CD4-positive, alpha-beta T cell treated with Interleukin-10 for 1 hour (primary cell): ENCODE measurements at regions not wholly inside any gene's neighbourhood (a gene's known extent, or its start where the extent isn't known, plus 50 kb on each side); places are given as distances from the start of the nearest gene placed in this dataset.
"Not testable (repeated sequence)": the region's sequence is repeated elsewhere in the genome, so short reads cannot be mapped to it uniquely, and the experiment has no call there.

Experiments used
- DNase-seq: peaks from one replicate; pipeline ENCODE4 v3.0.0-alpha.2; 2020

DNA sequence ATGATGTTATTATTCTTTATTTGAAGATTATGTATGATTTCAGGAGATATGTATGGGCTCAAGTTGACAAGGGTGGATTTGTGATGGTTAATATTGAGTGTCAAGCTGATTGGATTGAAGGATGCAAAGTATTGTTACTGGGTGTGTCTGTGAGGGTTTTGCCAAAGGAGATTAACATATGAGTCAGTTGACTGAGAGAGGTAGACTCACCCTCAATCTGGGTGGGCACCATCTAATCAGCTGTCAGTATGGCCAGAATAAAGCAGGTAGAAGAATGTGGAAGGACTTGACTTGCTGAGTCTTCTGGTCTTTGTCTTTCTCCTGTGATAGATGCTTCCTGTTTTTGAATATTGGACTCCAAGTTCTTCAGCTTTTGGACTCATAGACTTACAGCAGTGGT is 973.7 kb downstream of the MCTP2 start:
- DNase-seq, result no peak

DNA sequence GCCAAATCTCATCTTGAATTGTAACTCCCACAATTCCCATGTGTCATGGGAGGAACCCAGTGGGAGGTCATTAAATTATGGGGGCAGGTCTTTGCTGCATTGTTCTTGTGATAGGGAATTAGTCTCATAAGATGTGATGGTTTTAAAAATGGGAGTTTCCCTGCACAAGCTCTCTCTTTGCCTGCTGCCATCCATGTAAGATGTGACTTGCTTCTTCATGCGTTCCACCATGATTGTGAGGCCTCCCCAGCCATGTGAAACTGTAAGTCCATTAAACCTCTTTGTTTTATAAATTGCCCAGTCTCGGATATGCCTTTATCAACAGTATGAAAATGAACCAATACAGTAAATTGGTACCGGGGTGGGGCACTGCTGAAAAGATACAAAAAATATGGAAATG is 974.5 kb downstream of the MCTP2 start:
- not testable (repeated sequence) for DNase-seq

DNA sequence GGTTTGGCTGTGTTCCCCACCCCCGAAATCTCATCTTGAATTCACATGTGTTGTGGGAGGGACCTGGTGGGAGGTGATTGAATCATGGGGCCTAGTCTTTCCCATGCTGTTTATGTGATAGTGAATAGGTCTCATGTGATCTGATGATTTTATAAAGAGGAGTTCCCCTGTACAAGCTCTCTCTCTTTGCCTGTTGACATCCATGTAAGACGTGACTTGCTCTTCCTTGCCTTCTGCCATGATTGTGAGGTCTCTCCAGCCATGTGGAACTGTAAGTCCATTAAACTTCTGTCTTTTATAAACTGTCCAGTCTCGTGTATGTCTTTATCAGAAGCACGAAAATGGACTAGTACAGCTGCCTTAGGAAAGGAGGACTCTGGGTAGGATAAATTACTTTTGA is 976.7 kb downstream of the MCTP2 start:
- no peak for DNase-seq

DNA sequence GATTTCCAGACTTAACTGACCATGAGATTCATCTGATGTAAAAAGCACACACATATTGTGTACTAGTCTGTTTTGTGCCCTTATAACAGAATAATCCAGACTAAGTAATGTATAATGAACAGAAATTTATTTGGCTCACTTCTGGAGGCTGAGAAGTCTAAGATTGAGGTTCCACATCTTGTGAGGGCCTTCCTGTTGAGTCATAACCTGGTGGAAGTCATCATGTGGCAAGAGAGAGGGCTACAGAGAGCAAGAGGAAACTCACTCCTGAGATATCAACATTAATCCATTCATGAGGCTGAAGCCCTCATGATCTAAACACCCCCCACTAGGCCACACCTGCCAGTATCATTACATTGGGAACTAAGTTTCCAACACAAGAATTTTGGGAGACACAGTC is 977.6 kb downstream of the MCTP2 start:
- no peak for DNase-seq

DNA sequence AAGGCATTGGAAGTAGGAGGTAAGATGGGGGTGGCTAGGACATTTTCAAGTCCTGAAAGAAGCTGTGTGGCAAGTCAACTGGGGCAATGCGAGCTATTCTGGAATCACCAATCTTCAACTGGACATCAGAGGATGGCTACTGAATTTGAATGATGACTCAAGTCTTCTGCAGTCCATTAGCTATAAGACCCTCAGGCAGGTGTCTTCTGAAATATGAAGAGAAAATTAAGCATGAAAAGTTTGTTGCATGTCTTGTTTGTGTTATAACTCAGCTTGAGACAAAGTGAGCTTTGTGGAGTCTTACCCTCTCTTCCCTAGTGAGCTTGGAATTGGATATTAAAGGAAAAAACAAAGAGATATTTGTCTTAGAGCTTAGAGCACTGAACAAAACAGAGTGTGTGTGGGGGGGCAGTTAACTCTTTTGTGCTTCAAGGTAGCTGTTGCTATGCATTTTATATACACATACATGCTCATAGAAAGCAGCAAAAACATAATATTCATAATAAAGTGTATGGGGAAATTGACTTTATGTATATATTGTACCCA is 979.1 kb downstream of the MCTP2 start:
- no peak for DNase-seq

DNA sequence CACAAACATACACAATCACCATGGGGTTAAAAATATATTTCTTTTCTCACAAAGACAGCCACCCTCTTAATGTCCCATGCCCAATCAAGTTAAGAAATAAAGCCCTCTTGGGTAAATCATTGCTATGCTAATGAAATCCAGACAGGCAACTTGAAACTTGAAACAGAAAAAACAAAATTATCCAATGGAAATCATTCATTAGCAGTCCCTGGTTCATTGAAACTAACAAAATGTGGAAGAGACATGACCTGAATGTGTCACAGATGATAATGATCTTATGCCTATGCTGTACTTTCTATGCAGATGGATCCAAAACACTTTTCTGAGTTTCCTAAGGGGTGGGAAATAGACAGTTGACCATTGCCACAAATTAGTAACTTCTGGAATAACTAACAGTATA is 983.7 kb downstream of the MCTP2 start:
- DNase-seq, result no peak

DNA sequence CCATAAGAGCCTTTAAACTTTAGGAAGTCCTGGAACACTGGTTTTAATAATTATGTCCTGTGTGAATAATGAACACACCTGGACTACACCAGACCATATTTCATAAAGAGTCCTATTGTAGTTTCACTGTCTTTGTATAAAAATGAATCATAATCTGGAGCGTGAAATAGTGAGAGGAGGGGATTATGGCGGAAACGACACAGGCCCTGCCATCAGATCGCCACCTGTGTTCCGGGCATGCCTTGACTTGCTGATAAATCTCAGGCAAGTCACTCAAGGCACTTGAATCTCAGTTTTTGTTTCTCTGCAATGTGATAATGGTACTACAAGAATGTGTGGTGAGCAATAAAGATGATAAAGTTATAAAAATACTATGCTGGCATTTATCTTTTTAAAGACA is 995.5 kb downstream of the MCTP2 start:
- DNase-seq, result no peak

DNA sequence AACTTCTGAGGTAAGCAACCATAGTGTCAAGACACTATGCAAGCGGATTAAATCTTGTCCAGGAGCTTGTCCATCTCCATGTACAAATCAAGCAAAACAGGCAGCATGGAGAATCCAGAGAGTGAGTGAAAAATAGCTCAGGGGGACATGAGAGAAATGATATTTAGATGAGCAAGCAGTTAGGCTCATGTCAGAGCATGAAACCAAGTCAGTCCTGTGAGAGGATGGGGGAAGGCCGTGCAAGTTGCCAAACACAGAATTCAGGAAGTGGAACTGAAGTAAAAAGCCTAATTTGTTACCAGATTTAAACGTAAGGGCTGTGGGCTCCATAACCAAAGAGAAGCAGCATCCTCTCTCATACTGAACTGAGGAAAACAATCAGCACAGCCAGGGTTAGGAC is 995.9 kb downstream of the MCTP2 start:
- no peak for DNase-seq

DNA sequence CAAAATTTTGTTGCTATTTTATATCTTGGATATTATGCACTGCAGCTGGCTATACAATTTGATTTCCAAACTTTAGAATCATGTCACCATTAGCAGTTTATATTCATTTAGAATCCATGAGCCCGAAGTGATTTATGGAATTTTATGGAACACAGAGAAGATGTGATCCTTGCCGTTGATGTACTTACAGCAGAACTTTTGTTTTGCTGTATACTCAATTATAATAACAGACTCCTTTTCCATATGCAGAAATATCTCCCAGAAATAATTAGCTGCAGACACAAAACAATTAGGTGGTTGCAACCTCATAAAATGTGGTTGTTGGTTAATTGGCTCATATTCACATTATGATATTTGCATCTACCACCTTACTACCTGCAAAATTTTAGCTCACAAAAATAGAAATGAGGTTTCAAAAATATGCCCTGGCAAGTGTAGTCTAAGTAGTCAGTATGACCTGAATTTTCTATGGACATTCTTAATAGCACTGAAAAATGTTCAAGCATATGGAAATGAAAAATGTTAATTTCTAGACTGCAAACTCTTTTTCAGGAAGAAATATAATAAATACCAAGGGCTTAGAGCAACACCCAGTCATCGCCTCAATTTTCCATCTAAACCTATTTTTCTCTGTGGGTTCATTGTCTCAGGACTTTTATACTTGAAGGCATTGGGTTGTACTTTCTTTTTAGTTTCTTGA is 997.6 kb downstream of the MCTP2 start:
- no peak for DNase-seq

DNA sequence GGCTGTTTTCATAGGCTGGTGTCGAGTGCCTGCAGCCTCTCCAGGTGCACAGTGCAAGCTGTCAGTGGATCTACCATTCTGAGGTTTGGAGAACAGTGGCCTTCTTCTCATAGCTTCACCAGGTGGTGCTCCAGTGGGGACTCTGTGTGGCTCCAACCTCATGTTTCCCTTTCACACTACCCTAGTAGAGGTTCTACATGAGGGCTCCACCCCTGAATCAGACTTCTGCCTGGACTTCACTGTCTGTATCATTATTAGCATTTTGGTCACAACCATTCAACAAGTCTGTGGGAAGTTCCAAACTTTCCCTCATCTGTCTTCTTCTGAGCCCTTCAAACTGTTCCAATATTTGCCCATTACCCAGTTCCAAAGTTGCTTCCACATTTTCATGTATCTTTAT is 1003.7 kb downstream of the MCTP2 start:
- DNase-seq, result no peak

DNA sequence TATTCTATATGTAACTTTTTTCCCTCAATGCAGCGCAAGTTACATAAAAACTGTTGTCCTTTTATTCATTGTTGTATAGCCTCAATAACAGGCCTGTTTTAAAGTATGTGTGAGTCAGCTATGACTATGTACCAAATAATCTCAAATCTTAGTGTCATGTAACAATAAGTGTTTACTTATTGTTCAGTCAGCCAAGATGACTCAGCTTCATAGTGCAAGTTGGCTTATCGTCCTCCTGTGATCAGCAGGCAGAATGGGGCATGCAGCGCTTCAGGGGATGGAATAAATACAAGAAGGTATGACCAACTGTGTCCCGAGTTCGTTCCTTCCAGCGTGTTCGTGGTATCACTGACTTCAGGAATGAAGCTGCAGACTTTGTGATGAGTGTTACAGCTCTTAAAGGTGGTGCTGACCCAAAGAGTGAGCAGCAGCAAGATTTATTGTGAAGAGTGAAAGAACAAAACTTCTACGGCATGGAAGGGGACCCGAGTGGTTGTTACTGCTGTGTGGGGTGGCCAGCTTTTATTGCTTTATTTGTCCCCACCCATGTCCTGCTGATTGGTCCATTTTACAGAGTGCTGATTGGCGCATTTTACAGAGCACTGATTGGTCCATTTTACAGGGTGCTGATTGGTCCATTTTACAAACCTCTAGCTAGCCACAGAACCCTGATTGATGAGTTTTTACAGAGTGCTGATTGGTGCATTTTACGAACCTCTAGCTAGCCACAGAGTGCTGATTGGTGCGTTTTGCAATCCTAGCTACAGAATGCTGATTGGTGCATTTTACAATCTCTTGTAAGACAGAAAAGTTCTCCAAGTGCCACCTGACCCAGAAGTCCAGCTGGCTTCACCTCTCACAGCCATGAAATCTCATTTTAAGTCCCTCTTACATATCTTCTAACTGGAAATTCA is 1016.0 kb downstream of the MCTP2 start:
- DNase-seq, result no peak

DNA sequence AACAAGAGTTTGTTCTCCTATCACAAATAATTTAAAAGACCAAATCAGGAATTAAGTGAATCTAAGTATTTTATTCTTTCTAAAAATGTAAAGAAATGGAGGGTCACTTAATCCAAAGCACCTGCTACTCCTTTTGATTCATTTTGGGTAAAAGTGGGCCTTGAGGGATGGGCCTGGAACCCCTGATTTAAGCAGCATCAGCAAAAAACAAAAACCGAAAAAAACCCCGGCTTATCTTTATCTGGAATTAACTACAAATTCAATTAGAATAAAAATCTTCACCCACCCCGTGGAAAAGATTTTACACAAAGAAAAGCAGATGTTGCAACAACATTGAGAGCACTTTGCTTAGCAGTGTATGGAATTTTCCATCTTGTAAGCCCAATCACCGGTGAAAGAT is 1018.2 kb downstream of the MCTP2 start:
- DNase-seq, result no peak

DNA sequence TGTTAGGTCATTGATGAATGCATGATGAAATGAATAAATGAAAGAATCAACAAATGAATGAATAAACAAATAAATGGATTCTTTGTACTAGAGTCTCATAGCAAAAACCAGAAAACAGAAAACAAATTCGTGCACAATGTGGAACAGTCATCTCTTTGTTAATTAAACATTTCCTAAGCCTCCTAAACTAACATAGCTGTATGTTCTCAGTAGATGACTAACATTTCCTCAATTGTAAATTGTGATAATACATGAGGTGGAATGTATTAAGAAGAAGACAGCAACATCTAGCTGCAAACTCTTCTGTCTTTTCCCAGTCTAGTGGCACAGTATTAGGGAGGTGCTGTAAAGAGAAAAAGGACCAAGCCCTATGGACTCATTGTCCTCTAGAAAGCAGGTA is 1021.0 kb downstream of the MCTP2 start:
- DNase-seq, result no peak

DNA sequence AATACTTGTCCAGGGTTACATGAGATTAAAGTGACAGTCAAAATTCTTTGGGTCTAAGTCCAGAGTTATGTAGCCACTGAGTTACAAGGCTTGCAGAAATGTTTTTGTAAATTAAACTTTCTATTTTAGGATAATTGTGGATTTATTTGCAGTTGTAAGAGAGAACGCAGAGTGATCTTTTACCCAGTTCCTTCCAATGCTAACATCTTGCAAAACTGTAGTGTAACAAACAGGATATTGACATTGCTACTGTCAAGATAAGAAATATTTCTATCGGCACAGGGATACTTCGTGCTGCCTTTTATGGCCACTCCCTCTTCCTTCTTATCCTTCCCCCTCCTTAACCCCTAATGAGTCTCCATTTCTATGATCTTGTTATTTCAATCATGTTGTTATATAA is 1022.9 kb downstream of the MCTP2 start:
- no peak for DNase-seq

DNA sequence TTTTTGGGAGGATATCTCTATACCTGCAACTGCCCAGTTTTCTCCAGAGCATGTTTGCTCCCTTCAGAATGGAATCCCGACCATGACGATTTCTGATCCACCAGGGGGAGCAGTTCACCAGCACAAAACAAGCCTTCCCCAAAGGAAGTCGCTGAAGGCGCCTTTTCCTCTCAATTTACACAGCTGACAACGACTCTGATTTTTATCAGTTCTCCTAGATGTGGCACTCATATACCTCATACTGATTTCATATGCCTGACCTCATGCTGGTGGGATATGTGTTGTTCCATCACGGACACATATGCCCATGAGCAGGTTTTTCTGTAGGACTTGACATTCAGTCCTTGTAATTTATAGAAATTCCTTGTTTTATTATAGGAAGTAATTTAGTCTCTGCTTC is 1028.2 kb downstream of the MCTP2 start:
- DNase-seq, result peak; percentile 55

DNA sequence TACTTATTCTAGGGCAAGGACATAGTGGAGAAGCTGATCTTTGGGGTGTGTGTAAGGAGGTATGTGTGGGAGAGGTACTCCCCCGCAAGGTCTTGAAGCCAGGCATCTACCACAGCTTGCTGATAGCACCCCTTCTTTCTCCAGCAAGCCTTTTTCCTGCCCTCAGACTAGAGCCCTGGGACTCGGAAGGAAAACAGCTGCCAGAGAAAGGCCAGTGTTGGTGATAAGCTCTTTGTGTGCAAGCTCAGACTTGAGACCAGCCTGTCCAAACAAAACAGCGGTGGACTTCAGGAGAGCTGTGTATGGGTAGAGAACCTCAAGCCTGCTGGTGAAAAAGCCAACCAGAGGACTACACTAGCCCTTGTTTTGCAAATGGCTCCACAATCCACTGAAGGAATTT is 1028.6 kb downstream of the MCTP2 start:
- no peak for DNase-seq

DNA sequence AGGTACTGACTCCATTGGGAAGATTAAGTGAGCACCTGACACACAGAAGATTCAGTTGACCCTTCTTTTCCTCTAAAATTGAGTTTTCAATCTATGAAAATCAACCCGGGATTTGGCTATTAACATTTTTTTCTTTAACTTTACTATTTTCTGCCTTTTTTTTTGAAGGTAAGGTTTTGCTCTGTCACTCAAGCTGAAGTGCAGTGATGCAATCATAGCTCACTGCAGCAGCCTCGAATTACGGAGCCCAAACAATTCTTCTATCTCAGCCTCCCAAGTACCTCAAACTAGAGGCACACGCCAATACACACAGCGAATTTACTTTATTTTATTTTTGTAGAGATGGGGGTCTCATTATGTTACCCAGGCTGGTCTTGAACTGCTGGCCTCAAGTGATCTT is 1029.5 kb downstream of the MCTP2 start:
- no peak for DNase-seq

DNA sequence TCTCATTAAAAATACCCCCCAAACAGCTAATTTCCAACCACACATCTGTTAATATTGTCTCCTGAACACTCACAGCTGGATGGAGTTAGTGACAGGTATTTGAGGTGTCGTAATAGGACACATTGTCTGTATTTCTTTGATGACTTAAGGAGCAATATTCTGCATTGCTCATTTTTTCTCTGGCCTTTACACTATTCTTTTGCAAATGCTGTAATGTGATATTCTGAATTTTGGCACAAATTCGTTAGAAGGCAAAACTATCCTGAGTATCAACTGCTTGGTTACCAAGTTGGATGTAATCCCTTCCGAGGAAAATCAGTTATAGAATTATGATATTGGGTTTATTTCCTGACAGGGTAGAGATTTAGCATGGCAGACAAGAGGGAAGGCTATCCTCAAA is 1030.2 kb downstream of the MCTP2 start:
- no peak for DNase-seq

DNA sequence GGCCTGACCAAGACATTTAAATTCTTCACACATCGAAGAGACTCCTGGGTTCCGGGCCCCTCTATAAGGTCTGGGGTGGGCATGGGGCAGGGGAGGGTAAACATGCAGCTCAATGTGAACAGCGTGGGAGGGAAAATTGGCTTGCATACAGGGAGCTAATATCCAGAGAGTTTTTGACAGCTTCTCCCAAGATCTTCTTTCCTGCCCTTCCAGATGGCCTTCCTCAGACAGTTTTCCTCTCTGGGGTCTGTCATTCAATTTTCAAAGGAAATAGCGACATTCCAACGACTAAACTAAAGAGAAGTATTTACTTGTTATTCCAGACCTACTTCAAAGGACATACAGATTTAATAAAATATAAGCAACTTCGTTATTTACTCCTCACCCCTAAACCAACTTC is 1030.6 kb downstream of the MCTP2 start:
- DNase-seq, result no peak

DNA sequence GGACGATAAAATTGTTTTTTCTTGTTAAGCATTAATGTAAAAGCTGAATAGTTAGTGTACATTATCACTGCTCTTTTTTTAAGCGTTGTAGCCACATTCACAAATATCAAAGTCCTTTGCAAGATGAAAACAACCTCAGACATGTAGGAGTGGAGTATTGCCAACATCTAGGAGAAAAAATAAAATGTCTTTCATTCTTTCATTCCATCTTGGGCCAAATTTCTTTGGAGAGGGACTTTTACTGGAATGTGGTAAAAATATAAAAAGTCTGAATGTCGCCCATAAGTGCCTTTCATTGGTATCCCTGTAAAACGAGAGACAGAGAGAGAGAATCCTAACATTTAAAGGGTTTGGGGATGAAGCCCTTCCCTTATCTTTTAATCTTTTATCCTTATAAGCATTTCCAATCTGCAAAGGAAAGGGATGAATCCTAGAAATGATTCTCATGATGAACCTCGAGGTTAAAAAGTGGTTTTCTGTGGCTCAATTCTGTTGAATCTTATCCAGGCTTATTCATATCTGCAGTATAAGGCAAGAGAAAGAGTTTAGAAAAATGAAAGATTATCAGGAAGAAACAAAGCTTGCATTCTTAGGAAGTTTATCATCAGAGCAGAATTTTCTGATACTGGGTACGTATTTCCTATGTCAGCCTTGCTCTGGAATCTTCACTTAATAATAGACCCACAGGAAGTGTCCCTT is 1031.7 kb downstream of the MCTP2 start:
- no peak for DNase-seq

DNA sequence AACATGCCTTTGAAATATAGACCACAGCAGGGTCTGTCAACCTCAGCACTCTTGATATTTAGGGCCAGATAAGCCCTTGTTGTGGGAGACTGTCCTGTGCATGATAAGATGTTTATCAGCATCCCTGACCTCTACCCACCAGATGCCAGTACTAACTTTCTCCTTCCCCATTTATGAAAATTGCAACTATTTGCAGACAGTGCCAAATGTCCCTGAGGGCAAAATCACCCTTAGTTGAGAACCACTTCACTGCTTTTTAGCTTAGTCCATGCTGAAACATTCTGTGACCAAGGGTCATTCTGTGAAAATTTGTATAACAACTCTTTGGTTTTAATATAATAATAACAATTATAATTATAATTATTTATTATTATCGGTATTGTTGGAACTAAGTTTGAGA is 1032.4 kb downstream of the MCTP2 start:
- DNase-seq, result no peak

DNA sequence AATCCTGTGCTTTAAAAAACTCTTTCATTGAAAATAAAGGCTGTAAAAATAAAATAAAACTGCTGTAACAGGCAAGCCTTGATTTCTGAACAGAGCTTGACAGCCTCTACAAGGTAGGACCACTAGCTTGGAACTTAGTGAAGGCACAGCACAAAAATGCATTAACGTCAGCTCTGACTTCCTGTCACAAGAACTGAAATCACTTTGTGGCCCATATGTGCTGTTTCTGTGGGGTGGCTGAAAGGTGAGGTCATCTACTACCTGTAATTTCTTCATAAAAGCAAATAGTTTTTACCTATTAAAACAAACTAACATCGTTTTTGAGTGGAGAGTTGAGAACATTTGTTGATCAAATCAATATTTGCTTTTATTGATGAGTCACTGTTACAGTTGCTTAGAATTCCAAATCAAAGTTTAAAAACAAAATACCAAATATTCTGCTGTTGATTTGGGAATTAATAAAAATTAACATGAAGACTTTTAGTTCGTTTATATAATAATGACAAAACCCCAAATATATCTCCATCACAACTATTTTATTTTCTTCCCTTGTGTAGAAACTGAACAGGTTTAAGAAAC is 1034.1 kb downstream of the MCTP2 start:
- no peak for DNase-seq

DNA sequence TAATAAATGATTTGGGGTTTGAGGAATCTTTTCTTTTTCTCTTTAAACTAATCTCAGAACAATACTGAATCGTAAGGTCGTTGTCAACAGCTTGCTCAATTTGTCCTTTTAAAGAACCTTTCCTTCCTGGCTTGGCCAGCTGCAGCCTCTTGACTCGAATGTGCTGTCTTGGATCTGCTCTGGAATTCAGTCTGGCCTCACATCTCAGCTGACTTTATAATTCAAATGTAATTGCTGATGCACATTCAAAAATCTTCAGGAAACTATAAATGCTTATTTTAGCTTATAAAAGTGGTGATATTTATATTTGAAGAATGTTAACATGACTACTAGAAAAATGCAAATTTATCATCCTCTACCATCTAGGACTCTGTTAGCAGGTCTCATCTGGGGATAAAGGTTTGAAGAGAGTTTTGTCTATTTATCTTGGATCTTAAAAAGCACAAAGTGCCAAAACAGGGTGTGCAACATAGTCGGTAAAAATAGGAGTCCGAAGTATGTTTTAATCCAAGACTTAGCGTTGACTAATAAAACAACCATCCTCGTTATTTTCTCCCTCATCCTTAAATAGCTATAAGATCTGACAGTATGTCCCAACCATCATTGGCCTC is 1035.2 kb downstream of the MCTP2 start:
- no peak for DNase-seq
